PC-9 (cell line): ENCODE measurements at regions not wholly inside any gene's neighbourhood (a gene's known extent, or its start where the extent isn't known, plus 50 kb on each side); places are given as distances from the start of the nearest gene placed in this dataset.

Source experiments
- BruUV-seq: library from RNA; stranded (reverse); fragments of 400-500 nt; replicated peaks from 2 replicates; lab custom pipeline; 2021; lab: Mats Ljungman, UMichigan
- CTCF ChIA-PET: fragments of 300-600 bp; sonication (Branson Sonifier 250); formaldehyde crosslinking; loops from one replicate; lab custom pipeline; 2022; ENCODE audit warnings: antibody characterized with exemption; lab: Charles Lee
- POLR2A ChIA-PET: fragments of 300-600 bp; sonication (Branson Sonifier 250); formaldehyde crosslinking; loops from one replicate; lab custom pipeline; 2022; ENCODE audit warnings: antibody characterized with exemption; ENCODE audit not compliant: unreplicated experiment; lab: Charles Lee
- DNase-seq, 2 experiments: peaks; one replicate each; pipeline versions ENCODE4 v3.0.0 to v3.0.0-alpha.2; 2015 to 2022; ENCODE audit warnings: mixed read lengths in 1 of 2
- H2AFZ ChIP-seq: fragments of 200-600 bp; sonication (generic); 2 replicates; pipeline ENCODE4 v1.8.1; 2017; ENCODE audit warnings: antibody characterized with exemption
- H3F3A ChIP-seq: fragments of 200-600 bp; sonication (generic); 2 replicates; pipeline ENCODE4 v1.8.1; 2017; ENCODE audit warnings: antibody characterized with exemption, mild to moderate bottlenecking, low read depth; ENCODE audit not compliant: insufficient read depth
- H3K27ac ChIP-seq: fragments of 200-600 bp; sonication (generic); 2 replicates; pipeline ENCODE4 v1.6.1; 2016; ENCODE audit warnings: mixed run types
- H3K27me3 ChIP-seq: fragments of 200-600 bp; sonication (generic); 2 replicates; pipeline ENCODE4 v1.6.1; 2016; ENCODE audit warnings: low read depth, mixed run types; ENCODE audit not compliant: insufficient read depth
- H3K36me3 ChIP-seq: fragments of 200-600 bp; sonication (generic); 2 replicates; pipeline ENCODE4 v1.6.1; 2016; ENCODE audit warnings: low read depth, mixed run types
- H3K4me1 ChIP-seq: fragments of 200-600 bp; sonication (generic); replicated peaks from 2 replicates; pipeline ENCODE4 v1.6.1; 2016; ENCODE audit warnings: mixed run types; ENCODE audit not compliant: insufficient read depth
- H3K4me2 ChIP-seq: fragments of 200-600 bp; sonication (generic); 2 replicates; pipeline ENCODE4 v1.6.1; 2017; ENCODE audit warnings: mixed run types
- H3K4me3 ChIP-seq: fragments of 200-600 bp; sonication (generic); 2 replicates; pipeline ENCODE4 v1.6.1; 2016; ENCODE audit warnings: mixed run types
- H3K79me2 ChIP-seq: fragments of 200-600 bp; sonication (generic); 2 replicates; pipeline ENCODE4 v1.6.1; 2017; ENCODE audit warnings: low read depth, mixed run types
- H3K9me2 ChIP-seq: fragments of 200-600 bp; sonication (generic); 2 replicates; pipeline ENCODE4 v1.8.1; 2017; ENCODE audit warnings: mild to moderate bottlenecking; ENCODE audit not compliant: insufficient read depth
- H3K9me3 ChIP-seq: fragments of 200-600 bp; sonication (generic); 2 replicates; pipeline ENCODE4 v1.8.1; 2016; ENCODE audit warnings: low read depth; ENCODE audit not compliant: insufficient read depth
- H4K20me1 ChIP-seq: fragments of 200-600 bp; sonication (generic); 2 replicates; pipeline ENCODE4 v1.8.1; 2017; ENCODE audit not compliant: insufficient read depth
- CTCF ChIP-seq: fragments of 200-600 bp; sonication (generic); conservative IDR thresholded peaks from 2 replicates; pipeline ENCODE4 v1.6.1; 2017; ENCODE audit warnings: mixed run types, antibody characterized with exemption, mild to moderate bottlenecking, moderate library complexity
- EZH2 ChIP-seq: fragments of 200-600 bp; sonication (generic); IDR thresholded peaks from 2 replicates; pipeline ENCODE4 v1.8.0; 2017; ENCODE audit warnings: antibody characterized with exemption, low read depth
- intact Hi-C: fragments of 100-400 bp; cut with micrococcal nuclease; formaldehyde crosslinking; loops from one replicate; pipeline ENCODE4 v1.10.0; 2022; ENCODE audit not compliant: unreplicated experiment

DNA sequence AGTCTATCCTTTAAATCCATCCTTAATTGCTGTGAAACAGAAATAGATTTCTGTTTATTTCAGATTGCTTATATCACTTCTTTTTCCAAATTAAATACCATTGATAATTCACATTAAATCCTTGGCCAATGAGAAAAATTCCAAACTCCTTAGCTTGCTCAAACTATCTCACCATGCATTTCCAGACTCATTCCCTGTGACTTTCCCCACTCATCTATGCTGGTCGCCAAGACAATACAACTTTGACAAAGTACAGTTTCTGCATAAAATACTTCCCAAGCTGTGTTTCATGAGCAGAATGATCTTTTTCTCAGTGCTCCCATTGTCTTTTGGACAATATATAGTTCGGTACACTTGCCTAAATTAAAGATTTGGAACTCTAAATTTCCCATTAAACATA, 575.6 kb downstream of the CPS1 start:
- no peak for DNase-seq
- Histone ChIP-seq H3K9me2 (no peaks in the 10 kb centered on the region), H3K79me2 (no peaks in the 10 kb centered on the region), H4K20me1 (no peaks in the 10 kb centered on the region), H2AFZ (no peak overlapping the region), H3K4me1 (no peaks in the 10 kb centered on the region), H3K36me3 (no peaks in the 10 kb centered on the region), H3K27ac (no peak overlapping the region), H3K4me2 (no peak overlapping the region), H3K4me3 (no peak overlapping the region), H3K9me3 (no peaks in the 10 kb centered on the region), H3K27me3 (no peaks in the 10 kb centered on the region), H3F3A (no peaks in the 10 kb centered on the region)
- intact Hi-C loops: no loop called here
- ChIA-PET POLR2A (no interaction called here), CTCF (no interaction called here)
- BruUV-seq: no TSS peak
- TF ChIP-seq CTCF (no peak), EZH2 (no peak)

DNA sequence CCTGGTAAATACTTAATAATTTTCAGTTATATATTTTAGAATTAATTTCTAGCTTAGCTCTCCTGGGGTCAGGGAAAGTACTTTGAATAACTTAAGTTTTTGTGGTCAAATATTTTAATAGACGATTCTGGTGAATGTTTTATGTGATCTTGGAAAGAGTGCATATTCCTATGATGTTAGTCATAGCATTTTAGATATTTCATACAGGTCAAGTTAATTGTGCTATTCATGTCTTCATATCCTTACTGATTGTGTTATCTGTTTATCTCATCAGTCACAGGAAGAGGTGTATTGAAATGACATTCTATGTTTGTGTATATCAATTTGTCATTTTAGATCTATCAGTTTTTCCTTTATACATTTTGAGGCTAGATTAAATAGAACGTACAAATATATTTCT, 576.2 kb downstream of the CPS1 start:
- H3F3A ChIP-seq: no peaks in the 10 kb centered on the region
- no peaks in the 10 kb centered on the region for H3K4me1 ChIP-seq
- no peak overlapping the region for H2AFZ ChIP-seq
- no TSS peak for BruUV-seq
- intact Hi-C loops: no loop called here
- H3K9me3 ChIP-seq: no peaks in the 10 kb centered on the region
- no peaks in the 10 kb centered on the region for H3K27me3 ChIP-seq
- no peak for DNase-seq
- H3K79me2 ChIP-seq: no peaks in the 10 kb centered on the region
- POLR2A ChIA-PET: no interaction called here
- H3K4me3 ChIP-seq: no peak overlapping the region
- H3K27ac ChIP-seq: no peak overlapping the region
- TF ChIP-seq CTCF (no peak), EZH2 (no peak)
- H3K36me3 ChIP-seq: no peaks in the 10 kb centered on the region
- CTCF ChIA-PET: no interaction called here
- H3K9me2 ChIP-seq: no peaks in the 10 kb centered on the region
- H4K20me1 ChIP-seq: no peaks in the 10 kb centered on the region
- no peak overlapping the region for H3K4me2 ChIP-seq

DNA sequence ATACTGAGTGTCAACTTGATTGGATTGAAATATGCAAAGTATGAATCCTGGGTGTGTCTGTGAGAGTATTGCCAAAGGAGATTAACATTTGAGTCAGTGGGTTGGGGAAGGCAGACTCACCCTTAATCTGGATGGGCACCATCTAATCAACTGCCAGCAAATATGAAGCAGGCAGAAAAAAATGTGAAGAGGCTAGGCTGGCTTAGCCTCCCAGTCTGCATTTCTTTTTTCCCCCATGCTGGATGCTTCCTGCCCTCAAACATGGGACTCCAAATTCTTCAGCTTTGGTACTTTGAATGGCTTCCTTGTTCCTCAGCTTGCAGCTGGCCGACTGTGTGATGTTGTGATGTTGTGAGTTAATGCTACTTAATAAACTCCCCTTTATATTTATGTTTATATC, 577.4 kb downstream of the CPS1 start:
- Histone ChIP-seq H3K9me3 (no peaks in the 10 kb centered on the region), H3K27me3 (no peaks in the 10 kb centered on the region), H3K79me2 (no peaks in the 10 kb centered on the region), H3K36me3 (no peaks in the 10 kb centered on the region), H2AFZ (no peak overlapping the region), H3K9me2 (no peaks in the 10 kb centered on the region), H4K20me1 (no peaks in the 10 kb centered on the region), H3K4me2 (no peak overlapping the region), H3K27ac (no peak overlapping the region), H3K4me3 (no peak overlapping the region), H3F3A (no peaks in the 10 kb centered on the region), H3K4me1 (no peaks in the 10 kb centered on the region)
- no peak for DNase-seq
- POLR2A ChIA-PET: no interaction called here
- intact Hi-C loops: no loop called here
- CTCF ChIA-PET: no interaction called here
- TF ChIP-seq EZH2 (no peak), CTCF (no peak)
- no TSS peak for BruUV-seq
